Bronchial epithelial cell (primary cell): ENCODE measurements at regions not wholly inside any gene's neighbourhood (a gene's known extent, or its start where the extent isn't known, plus 50 kb on each side); places are given as distances from the start of the nearest gene placed in this dataset.
A peak's percentile ranks its signal among the peaks of the same experiment; 100 is the strongest.

Source experiments
- DNase-seq: peaks from one replicate; pipeline ENCODE4 v3.0.0-alpha.2; 2010; ENCODE audit warnings: low read depth
- FAIRE-seq: peaks from 2 replicates; lab custom pipeline; 2011; peaks lifted over from hg19 to GRCh38; lab: Jason Lieb, UNC
- H3K27me3 ChIP-seq: 2 replicates; pipeline ENCODE4 v1.5.1; 2011; ENCODE audit warnings: low read length; ENCODE audit not compliant: control insufficient read depth, insufficient read depth
- H3K36me3 ChIP-seq: 2 replicates; pipeline ENCODE4 v1.5.1; 2011; ENCODE audit warnings: low read length; ENCODE audit not compliant: control insufficient read depth, insufficient read depth
- H3K4me3 ChIP-seq: 2 replicates; pipeline ENCODE4 v1.5.1; 2011; ENCODE audit warnings: mild to moderate bottlenecking, low read depth, low read length, control low read depth
- TF ChIP-seq, protein P1 (sequence below): IDR thresholded peaks from 2 replicates; pipeline ENCODE4 v1.5.1; 2011; ENCODE audit warnings: mild to moderate bottlenecking, moderate library complexity, low read length, control low read depth, inconsistent platforms; ENCODE audit not compliant: insufficient read depth, severe bottlenecking

DNA sequence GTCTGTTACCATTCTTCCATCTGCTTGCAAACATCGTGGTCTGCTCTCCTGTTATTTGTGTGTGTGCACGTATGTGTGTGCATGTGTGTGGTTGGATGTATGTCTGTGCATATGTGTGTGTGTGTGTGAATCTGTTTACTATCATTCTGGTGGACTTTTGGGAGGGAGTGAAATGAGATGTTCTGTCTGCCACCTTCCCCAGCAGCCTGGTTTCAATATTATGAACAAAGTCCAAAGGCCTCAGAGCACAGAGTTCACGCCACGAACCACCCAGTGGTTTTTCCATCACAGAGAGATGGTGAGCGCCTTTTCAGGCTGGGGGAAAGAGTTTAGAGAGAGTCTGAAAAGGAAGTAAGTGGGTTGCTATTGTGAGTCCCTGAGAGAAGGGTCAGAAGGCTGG is 67.1 kb upstream of the YWHAQ start:
- Histone ChIP-seq H3K36me3 (no peaks in the 10 kb centered on the region), H3K4me3 (no peak overlapping the region), H3K27me3 (no peaks in the 10 kb centered on the region)
- DNase-seq, result no peak
- FAIRE-seq, result no peak
- TF ChIP-seq, protein P1, sequence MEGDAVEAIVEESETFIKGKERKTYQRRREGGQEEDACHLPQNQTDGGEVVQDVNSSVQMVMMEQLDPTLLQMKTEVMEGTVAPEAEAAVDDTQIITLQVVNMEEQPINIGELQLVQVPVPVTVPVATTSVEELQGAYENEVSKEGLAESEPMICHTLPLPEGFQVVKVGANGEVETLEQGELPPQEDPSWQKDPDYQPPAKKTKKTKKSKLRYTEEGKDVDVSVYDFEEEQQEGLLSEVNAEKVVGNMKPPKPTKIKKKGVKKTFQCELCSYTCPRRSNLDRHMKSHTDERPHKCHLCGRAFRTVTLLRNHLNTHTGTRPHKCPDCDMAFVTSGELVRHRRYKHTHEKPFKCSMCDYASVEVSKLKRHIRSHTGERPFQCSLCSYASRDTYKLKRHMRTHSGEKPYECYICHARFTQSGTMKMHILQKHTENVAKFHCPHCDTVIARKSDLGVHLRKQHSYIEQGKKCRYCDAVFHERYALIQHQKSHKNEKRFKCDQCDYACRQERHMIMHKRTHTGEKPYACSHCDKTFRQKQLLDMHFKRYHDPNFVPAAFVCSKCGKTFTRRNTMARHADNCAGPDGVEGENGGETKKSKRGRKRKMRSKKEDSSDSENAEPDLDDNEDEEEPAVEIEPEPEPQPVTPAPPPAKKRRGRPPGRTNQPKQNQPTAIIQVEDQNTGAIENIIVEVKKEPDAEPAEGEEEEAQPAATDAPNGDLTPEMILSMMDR, result no peak

DNA sequence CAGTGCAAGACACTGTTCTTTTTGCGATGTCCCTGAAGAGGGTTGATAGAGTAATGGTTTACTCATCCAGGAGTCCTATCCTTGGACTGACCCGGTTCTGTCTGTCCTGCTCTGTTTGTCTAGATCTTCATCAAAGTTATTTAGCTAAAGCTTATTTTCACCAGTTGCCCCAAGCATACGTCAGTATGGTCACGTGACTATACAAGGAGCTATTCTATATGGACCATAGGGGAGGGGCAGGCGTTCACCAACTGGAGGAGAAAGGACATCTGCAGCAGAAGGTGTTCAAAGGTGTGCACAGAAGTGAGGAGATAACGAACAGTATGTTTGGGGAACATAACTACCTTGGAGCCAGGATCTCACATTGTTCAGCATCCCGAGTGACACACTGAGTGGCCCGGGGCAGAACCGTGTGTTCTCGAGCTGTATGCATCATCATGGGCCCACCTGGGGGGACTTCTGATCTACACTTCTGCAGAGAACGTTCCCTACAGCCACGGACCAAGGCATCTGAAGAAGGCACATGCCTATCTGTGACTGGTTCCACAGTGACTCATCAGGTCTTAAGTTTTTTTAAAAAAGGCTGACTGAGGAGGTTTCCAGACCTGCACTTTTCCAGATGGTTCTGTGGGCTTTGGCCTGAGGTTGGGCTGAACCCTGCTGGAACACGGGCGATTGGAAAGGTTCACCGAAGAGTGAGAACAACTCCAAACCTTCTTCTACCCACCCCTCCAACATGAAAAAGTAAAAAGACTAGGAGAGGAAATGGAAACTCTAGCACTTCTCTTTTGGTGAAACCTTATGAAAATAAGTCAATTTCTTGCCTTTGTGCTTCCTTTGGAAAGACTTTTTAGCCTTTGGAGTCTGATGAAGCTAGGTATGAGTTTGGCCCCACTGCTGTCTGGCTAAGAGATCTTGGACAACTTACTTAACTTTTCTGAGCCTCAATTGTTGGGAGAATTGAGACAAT is 68.6 kb upstream of the YWHAQ start:
- Histone ChIP-seq H3K4me3 (no peak overlapping the region), H3K27me3 (no peaks in the 10 kb centered on the region), H3K36me3 (no peaks in the 10 kb centered on the region)
- FAIRE-seq (no peak), DNase-seq (peak; percentile 74)
- TF ChIP-seq, protein P1, result no peak

DNA sequence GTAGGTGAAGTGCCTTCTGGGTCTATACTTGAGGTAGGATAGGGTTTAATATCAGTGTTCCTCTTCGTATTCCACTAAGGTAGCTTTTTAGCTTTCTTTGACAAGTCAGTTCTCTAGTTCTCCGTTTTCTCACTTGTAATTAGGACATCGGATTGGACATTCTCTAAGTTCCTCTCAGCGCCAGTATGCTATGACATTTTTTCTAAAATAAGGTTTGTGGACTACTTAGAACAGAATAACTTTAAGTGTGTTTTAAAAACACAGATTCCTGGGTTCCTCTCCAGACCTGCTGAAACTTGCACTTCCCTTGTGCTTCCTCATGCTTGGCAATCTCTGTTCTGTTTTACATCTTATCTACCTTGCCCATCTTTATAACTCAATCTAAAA is 69.3 kb upstream of the YWHAQ start:
- TF ChIP-seq, protein P1, result no peak
- no peaks in the 10 kb centered on the region for H3K27me3 ChIP-seq
- H3K4me3 ChIP-seq, result no peak overlapping the region
- DNase-seq (no peak), FAIRE-seq (no peak)
- H3K36me3 ChIP-seq, result no peaks in the 10 kb centered on the region

DNA sequence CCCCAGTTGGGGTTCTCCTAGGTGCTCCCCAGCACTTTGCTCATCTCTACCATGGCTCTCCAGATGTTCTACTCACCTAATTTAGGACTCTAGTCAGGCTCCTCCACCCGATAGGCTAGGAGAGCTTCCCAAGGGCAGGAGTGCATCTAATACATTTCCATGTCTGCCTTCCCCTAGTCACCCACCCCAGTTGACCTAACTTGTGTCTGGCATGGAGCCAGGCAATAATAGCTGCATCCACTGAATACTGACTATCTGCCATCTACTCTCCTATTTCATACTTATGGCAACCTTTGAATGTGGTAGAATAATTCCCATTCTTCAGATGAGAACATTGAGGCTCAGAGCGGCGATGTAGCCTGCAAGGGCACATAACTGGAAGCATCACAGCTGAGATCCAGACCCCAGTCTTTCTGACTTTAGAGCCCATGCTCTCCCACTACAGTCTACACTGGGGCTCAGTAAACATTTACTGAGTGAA is 71.8 kb upstream of the YWHAQ start:
- no peak for FAIRE-seq
- Histone ChIP-seq H3K36me3 (no peaks in the 10 kb centered on the region), H3K4me3 (no peak overlapping the region), H3K27me3 (no peaks in the 10 kb centered on the region)
- TF ChIP-seq, protein P1, result no peak
- no peak for DNase-seq

DNA sequence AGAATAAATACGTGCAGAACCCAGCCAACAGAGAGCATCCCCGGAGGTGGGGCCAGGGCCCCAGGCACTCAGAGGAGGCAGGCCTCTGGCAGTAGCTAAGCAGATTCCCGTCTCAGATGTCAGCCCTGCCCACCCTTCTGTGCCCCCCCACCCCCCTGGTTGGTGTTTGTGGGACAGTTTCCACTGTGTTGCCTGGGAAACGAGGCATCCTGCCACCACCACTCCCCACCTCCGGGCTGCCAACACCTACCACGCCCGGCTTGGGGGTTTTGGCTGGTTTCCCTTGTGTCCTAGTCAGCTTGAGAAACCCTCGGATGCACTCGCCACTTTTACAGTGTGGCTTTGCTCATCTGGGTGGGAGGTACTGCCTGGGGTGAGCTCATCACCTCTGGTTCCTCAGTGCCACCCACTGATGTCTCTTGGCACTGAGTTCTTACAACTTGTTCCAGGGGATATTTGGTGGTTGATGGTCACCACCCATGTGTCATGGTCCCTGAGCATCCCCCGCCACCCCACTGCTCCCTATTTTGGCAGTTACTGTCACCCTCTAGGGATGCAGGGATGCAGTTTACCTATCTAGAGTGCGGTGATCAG is 72.4 kb upstream of the YWHAQ start:
- H3K27me3 ChIP-seq, result no peaks in the 10 kb centered on the region
- no peak overlapping the region for H3K4me3 ChIP-seq
- no peaks in the 10 kb centered on the region for H3K36me3 ChIP-seq
- FAIRE-seq (no peak), DNase-seq (peak; percentile 68)
- TF ChIP-seq, protein P1, result no peak
